Mesendoderm (in vitro differentiated cells): ENCODE measurements at regions not wholly inside any gene's neighbourhood (a gene's known extent, or its start where the extent isn't known, plus 50 kb on each side); places are given as distances from the start of the nearest gene placed in this dataset.
"Not testable (repeated sequence)": the region's sequence is repeated elsewhere in the genome, so short reads cannot be mapped to it uniquely, and the experiment has no call there.

Experiments
- DNase-seq: peaks from one replicate; pipeline ENCODE4 v3.0.0; 2013
- H2AK5ac ChIP-seq: 2 replicates; pipeline ENCODE4 v1.6.1; 2013; ENCODE audit warnings: low read length, inconsistent platforms
- H2BK120ac ChIP-seq: 2 replicates; pipeline ENCODE4 v1.6.1; 2013; ENCODE audit warnings: low read depth, mild to moderate bottlenecking, low read length, moderate library complexity, mixed read lengths
- H2BK15ac ChIP-seq: replicated peaks from 2 replicates; pipeline ENCODE4 v1.6.1; 2013; ENCODE audit warnings: low read depth, mild to moderate bottlenecking, moderate library complexity
- H2BK5ac ChIP-seq: 2 replicates; pipeline ENCODE4 v1.6.1; 2013; ENCODE audit warnings: low read length, inconsistent platforms
- H3K18ac ChIP-seq: 2 replicates; pipeline ENCODE4 v1.6.1; 2013; ENCODE audit warnings: mild to moderate bottlenecking, low read length, mixed read lengths
- H3K23ac ChIP-seq: one replicate; pipeline ENCODE4 v1.6.1; 2013; ENCODE audit warnings: low read length
- H3K27ac ChIP-seq: 2 replicates; pipeline ENCODE4 v1.5.1; 2013; ENCODE audit warnings: low read depth, mild to moderate bottlenecking, inconsistent platforms, low read length, moderate library complexity
- H3K27me3 ChIP-seq: 2 replicates; pipeline ENCODE4 v1.6.1; 2013; ENCODE audit warnings: low read length, control low read depth, mild to moderate bottlenecking, inconsistent platforms; ENCODE audit not compliant: insufficient read depth, poor library complexity
- H3K36me3 ChIP-seq: 2 replicates; pipeline ENCODE4 v1.6.1; 2013; ENCODE audit warnings: low read length, inconsistent platforms; ENCODE audit not compliant: control insufficient read depth, insufficient read depth
- H3K4ac ChIP-seq: one replicate; pipeline ENCODE4 v1.6.1; 2013; ENCODE audit warnings: low read depth, mild to moderate bottlenecking, low read length, moderate library complexity
- H3K4me1 ChIP-seq: 2 replicates; pipeline ENCODE4 v1.6.1; 2013; ENCODE audit warnings: low read depth, low read length, inconsistent platforms; ENCODE audit not compliant: control insufficient read depth
- H3K4me2 ChIP-seq: 2 replicates; pipeline ENCODE4 v1.6.1; 2013; ENCODE audit warnings: low read length
- H3K4me3 ChIP-seq: 2 replicates; pipeline ENCODE4 v1.5.1; 2013; ENCODE audit warnings: mild to moderate bottlenecking, low read length
- H3K56ac ChIP-seq: one replicate; pipeline ENCODE4 v1.6.1; 2013; ENCODE audit warnings: low read length
- H3K79me1 ChIP-seq: 2 replicates; pipeline ENCODE4 v1.6.1; 2013; ENCODE audit warnings: low read length, inconsistent platforms
- H3K79me2 ChIP-seq: 2 replicates; pipeline ENCODE4 v1.6.1; 2013; ENCODE audit warnings: mild to moderate bottlenecking, low read length; ENCODE audit not compliant: control insufficient read depth, insufficient read depth
- H3K9ac ChIP-seq: 2 replicates; pipeline ENCODE4 v1.6.1; 2013; ENCODE audit warnings: low read length, inconsistent platforms
- H4K5ac ChIP-seq: one replicate; pipeline ENCODE4 v1.6.1; 2013; ENCODE audit warnings: low read length
- H4K8ac ChIP-seq: one replicate; pipeline ENCODE4 v1.6.1; 2013; ENCODE audit warnings: low read depth, mild to moderate bottlenecking, control low read depth, low read length, moderate library complexity
- WGBS: extraction: QIAGEN DNeasy Blood & Tissue Kit; methylation state at CpG from one replicate; pipeline ENCODE4 v1.1.7; 2013; ENCODE audit warnings: low lambda C conversion rate, missing lambda C conversion rate; ENCODE audit not compliant: insufficient coverage; ENCODE audit errors: extremely low coverage; 5-methylcytosine and 5-hydroxymethylcytosine counted together

DNA sequence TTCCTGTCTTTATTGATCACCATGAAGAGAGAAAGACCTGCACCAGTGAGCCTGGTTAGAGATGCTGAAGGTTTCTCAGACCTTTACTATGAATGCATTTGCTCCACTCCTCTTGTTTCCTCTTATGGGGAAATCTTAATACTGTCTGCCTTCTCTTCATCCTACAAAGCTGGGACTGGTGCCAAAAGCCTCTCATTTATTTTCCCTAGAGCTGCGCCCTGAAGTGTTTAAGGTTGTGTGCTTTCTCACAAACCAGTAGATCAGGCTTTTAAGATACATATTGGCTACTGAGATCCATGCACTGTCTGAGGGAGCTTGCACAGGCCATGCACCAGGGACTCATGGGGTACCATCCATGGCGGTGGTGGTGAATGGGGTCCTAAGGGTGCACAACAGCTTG, 286.1 kb upstream of the PMFBP1 start:
- Histone ChIP-seq H3K4me2 (no peak overlapping the region), H2AK5ac (no peak overlapping the region), H4K8ac (no peak overlapping the region), H3K27ac (no peak overlapping the region), H3K79me1 (no peaks in the 10 kb centered on the region), H3K79me2 (no peaks in the 10 kb centered on the region), H4K5ac (no peak overlapping the region), H3K23ac (no peak overlapping the region), H3K9ac (no peak overlapping the region), H3K4me3 (no peak overlapping the region), H3K27me3 (no peaks in the 10 kb centered on the region), H2BK120ac (no peak overlapping the region), H3K4me1 (no peaks in the 10 kb centered on the region), H3K18ac (no peak overlapping the region), H2BK15ac (no peak overlapping the region), H3K36me3 (no peaks in the 10 kb centered on the region), H2BK5ac (no peak overlapping the region), H3K4ac (no peak overlapping the region), H3K56ac (no peak overlapping the region)
- no peak for DNase-seq
- no CpG with 5 or more reads among the region's 2 CpGs for WGBS

DNA sequence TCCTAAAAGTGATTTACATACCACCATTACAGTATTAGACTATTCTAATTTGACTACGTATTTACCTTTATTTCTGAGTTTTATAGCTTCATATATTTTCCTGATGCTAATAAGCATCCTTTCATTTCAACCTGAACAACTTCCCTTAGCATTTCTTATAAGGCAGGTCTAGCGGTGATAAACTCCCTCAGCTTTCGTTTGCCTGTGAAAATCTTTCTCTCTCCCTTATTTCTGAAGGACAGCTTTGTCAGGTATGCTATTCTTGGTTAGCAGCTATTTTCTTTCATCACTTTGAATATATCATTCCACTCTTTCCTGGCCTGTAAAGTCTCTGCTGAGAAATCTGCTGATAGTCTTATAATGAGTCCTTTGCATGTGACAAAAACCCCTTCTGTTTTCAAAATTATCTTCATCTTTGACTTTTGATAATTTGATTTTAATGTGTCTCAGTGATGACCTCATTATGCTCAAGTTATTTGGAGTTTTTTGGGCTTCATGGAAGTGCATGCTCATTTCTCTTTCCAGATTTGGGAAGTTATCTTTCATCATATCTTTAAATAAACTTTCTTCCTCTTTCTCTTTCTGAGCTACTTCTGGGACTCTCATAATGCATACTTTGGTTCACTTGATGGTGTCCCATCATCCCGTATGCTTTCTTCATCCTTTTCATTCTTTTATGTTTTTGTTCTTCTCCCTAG, 285.4 kb upstream of the PMFBP1 start:
- Histone ChIP-seq H3K79me1 (no peaks in the 10 kb centered on the region), H3K79me2 (no peaks in the 10 kb centered on the region)
- no CpG with 5 or more reads among the region's 4 CpGs for WGBS

DNA sequence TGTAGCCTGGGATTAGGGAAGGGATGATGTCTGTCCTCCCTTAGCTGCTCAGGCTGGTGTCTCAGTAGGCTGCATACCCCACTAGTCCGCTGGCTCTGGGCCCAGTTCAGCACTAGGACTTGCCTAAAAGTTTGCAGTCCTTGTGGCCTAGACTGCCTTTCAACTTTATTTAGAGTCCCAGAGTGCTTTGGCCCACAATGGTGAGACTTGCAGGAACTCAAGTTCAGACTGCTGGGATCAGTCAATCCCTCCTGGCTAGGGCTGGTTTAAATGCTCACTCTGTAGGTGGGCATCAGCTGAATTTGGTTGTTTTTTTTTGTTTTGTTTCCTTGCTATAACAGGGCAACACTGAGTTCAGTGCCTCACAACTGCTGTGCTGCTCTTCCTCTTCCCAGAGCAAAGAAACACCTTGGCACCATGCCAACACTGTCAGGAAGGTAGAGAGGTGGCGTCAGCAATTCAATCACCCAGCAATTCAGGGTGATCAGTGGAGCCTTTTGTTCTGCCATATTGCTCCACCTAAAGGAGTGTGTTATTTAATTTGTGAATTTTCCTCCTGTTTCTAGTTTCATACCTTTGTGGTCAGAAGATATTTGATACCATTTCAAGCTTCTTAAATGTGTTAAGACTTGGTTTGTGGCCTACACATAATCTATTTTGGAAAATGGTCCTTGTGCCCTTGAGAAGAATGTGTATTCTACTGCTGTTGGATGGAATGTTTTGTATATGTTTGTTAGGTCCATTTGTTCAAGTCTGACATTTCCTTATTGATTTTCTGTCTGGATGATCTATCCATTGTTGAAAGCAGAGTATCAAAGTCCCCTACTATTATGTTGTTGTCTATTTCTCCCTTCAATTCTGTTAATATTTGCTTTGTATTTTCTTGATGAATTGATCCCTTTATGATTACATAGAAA, 284.0 kb upstream of the PMFBP1 start:
- no peak overlapping the region for H3K4me2 ChIP-seq
- H3K27ac ChIP-seq: no peak overlapping the region
- no peak overlapping the region for H2BK120ac ChIP-seq
- H3K4ac ChIP-seq: no peak overlapping the region
- H3K27me3 ChIP-seq: no peaks in the 10 kb centered on the region
- no peak for DNase-seq
- no peaks in the 10 kb centered on the region for H3K79me2 ChIP-seq
- H3K4me3 ChIP-seq: no peak overlapping the region
- H3K18ac ChIP-seq: no peak overlapping the region
- no peak overlapping the region for H2BK15ac ChIP-seq
- no peak overlapping the region for H3K9ac ChIP-seq
- no CpG with 5 or more reads among the region's 2 CpGs for WGBS
- H2BK5ac ChIP-seq: no peak overlapping the region
- no peaks in the 10 kb centered on the region for H3K36me3 ChIP-seq
- H4K8ac ChIP-seq: no peak overlapping the region
- H4K5ac ChIP-seq: no peak overlapping the region
- H3K23ac ChIP-seq: no peak overlapping the region
- no peaks in the 10 kb centered on the region for H3K4me1 ChIP-seq
- H3K56ac ChIP-seq: no peak overlapping the region
- H3K79me1 ChIP-seq: no peaks in the 10 kb centered on the region
- no peak overlapping the region for H2AK5ac ChIP-seq

More for the DNA sequence above, 285.4 kb upstream of the PMFBP1 start:
- Histone ChIP-seq H3K27ac (no peak overlapping the region), H3K4me2 (no peak overlapping the region), H3K56ac (no peak overlapping the region), H3K36me3 (no peaks in the 10 kb centered on the region), H3K23ac (no peak overlapping the region), H2BK5ac (no peak overlapping the region), H4K5ac (no peak overlapping the region), H3K4me3 (no peak overlapping the region), H3K27me3 (no peaks in the 10 kb centered on the region), H3K9ac (no peak overlapping the region), H4K8ac (no peak overlapping the region), H3K4ac (no peak overlapping the region), H2BK15ac (no peak overlapping the region), H2AK5ac (no peak overlapping the region), H3K18ac (no peak overlapping the region), H3K4me1 (no peaks in the 10 kb centered on the region), H2BK120ac (no peak overlapping the region)
- no peak for DNase-seq

DNA sequence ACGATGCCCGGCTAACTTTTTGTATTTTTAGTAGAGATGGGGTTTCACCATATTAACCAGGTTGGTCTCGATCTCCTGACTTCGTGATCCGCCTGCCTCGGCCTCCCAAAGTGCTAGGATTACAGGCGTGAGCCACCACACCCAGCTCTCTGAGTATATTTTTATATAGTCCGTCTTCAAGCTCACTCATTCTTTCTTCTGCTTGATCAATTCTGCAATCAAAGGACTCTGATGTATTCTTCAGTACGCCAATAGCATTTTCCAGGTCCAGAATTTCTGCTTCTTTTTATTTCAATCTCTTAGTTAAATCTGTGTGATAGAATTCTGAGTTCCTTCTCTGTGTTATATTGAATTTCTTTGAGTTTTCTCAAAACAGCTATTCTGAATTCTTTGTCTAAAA, 281.9 kb upstream of the PMFBP1 start:
- not testable (repeated sequence) for H3K79me2 ChIP-seq, H3K4ac ChIP-seq, H3K4me2 ChIP-seq, H2BK120ac ChIP-seq, H3K4me1 ChIP-seq, H3K79me1 ChIP-seq, H3K27ac ChIP-seq, H3K18ac ChIP-seq, H4K5ac ChIP-seq, DNase-seq, H4K8ac ChIP-seq, H2BK15ac ChIP-seq, H3K27me3 ChIP-seq, H3K23ac ChIP-seq, H2AK5ac ChIP-seq, H3K56ac ChIP-seq, H2BK5ac ChIP-seq, H3K36me3 ChIP-seq, H3K4me3 ChIP-seq, H3K9ac ChIP-seq
- WGBS: no CpG with 5 or more reads among the region's 9 CpGs

DNA sequence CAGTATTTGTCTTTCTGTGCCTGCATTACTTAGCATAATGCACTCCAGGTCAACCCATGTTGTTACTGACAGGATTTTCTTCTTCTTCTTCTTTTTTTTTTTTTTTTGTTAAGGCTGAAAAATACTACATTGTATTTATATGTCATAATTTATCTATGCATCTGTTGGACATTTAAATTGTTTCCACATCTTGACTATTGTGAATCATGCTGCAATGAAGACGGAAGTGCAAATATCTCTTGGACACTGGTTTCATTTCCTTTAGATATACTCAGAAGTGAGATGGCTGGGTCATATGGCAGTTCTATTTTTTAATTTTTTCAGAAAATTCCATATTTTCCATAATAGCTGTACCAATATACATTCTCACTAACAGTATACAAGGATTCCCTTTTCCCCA, 272.7 kb upstream of the PMFBP1 start:
- no peak overlapping the region for H2BK120ac ChIP-seq
- no peak overlapping the region for H2BK5ac ChIP-seq
- no peak overlapping the region for H3K4me3 ChIP-seq
- no peak overlapping the region for H2BK15ac ChIP-seq
- WGBS: no CpG with 5 or more reads among the region's 1 CpG
- no peak overlapping the region for H3K9ac ChIP-seq
- no peak overlapping the region for H4K5ac ChIP-seq
- no peak for DNase-seq
- H3K18ac ChIP-seq: no peak overlapping the region
- no peaks in the 10 kb centered on the region for H3K27me3 ChIP-seq
- no peaks in the 10 kb centered on the region for H3K36me3 ChIP-seq
- no peaks in the 10 kb centered on the region for H3K79me1 ChIP-seq
- H2AK5ac ChIP-seq: no peak overlapping the region
- no peak overlapping the region for H3K27ac ChIP-seq
- no peaks in the 10 kb centered on the region for H3K4me1 ChIP-seq
- H3K4me2 ChIP-seq: no peak overlapping the region
- H3K56ac ChIP-seq: no peak overlapping the region
- no peak overlapping the region for H4K8ac ChIP-seq
- no peak overlapping the region for H3K23ac ChIP-seq
- H3K4ac ChIP-seq: no peak overlapping the region
- no peaks in the 10 kb centered on the region for H3K79me2 ChIP-seq
